ENCODE measurements at regions not wholly inside any gene's neighbourhood (a gene's known extent, or its start where the extent isn't known, plus 50 kb on each side); places are given as distances from the start of the nearest gene placed in this dataset.

DNA sequence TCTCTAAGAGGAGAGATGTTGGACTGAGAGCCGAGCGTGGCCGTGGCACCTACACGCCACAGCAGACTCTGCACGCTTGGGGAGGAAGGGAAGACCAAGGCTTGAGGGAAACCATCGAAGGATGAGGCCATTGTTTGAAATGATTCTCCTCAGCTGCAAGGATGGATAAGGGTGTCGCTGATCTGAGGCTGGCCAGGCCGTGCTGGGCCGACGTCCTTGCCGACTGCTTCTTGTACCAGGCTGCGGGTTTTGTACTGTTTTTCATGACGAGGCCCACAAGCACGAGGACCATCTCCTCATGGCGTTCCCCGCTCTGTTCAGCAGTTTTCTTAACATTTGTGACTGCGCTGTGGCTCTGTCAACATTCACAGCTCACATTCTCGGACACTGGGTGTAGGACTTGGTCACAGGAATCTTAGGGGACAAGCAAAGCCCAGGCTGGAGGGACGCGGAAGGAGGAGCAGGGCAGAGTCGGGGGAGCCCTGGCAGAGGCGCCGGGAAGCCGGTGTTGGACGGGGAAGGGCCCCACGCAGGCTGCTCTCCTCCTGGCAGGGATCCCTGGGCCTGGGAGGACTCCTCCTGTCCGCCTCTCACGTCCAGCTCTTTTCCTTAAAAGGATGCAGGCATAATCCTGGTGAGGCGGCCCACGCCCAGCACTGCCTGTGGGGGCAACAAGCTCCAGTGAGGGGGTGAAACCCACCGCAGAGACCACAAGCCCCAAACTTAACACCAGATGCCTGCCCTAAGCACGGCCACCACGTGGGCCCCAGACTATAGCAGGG, 259.0 kb upstream of the SALL3 start:
- Histone ChIP-seq H3K4me1 (no peaks in the 10 kb centered on the region), H3K27me3 (no peaks in the 10 kb centered on the region), H3K4me3 (no peak overlapping the region), H3K27ac (no peak overlapping the region), H3K9me3 (no peaks in the 10 kb centered on the region), H3K36me3 (no peaks in the 10 kb centered on the region)
- TF ChIP-seq POLR2A (IDR thresholded peaks at IDR 0.05): no peak
- TF ChIP-seq, protein P1, sequence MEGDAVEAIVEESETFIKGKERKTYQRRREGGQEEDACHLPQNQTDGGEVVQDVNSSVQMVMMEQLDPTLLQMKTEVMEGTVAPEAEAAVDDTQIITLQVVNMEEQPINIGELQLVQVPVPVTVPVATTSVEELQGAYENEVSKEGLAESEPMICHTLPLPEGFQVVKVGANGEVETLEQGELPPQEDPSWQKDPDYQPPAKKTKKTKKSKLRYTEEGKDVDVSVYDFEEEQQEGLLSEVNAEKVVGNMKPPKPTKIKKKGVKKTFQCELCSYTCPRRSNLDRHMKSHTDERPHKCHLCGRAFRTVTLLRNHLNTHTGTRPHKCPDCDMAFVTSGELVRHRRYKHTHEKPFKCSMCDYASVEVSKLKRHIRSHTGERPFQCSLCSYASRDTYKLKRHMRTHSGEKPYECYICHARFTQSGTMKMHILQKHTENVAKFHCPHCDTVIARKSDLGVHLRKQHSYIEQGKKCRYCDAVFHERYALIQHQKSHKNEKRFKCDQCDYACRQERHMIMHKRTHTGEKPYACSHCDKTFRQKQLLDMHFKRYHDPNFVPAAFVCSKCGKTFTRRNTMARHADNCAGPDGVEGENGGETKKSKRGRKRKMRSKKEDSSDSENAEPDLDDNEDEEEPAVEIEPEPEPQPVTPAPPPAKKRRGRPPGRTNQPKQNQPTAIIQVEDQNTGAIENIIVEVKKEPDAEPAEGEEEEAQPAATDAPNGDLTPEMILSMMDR (IDR thresholded peaks at IDR 0.05): no peak
- TF ChIP-seq POLR2AphosphoS5 (IDR thresholded peaks at IDR 0.05; ENCODE audit: insufficient read depth in 1 of 2, low read depth in 1 of 2): no peak
- intact Hi-C loops (cut with DNase I): no loop called here
- no peak for DNase-seq (ENCODE audit: extremely low spot score in 2 of 2)

DNA sequence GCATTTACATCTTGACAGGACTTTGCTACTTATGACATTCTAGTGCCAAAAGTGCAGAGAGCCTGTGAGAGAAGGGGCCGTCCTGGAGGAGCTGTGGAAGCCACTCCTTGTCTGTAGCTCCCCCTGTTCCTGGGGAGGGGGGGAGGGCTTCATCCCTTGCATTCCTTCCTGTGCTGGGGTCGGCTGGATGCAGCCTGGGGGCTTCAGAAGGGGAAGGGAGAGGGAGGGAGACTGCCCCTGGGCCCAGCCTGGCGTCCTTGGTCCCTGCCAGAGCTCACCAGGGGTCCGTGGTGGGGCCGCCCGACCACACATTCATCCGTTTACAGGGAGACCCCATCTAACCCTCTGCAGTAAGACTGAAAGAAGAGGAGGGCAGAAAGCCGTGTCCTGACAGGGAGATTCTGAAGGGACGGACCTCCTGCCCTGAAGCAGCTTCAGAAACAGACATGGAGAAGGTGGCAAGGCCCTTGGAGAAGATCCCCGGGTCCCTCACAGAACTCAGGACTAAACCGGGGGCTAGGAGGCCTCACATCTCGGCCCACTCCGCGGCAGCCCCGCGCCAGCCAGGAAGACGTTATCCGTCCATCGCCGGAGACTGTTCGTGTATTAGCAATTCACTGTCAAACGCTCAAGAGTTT, 258.3 kb upstream of the SALL3 start:
- DNase-seq (ENCODE audit: extremely low spot score in 2 of 2): no peak
- Histone ChIP-seq H3K4me3 (no peak overlapping the region), H3K36me3 (no peaks in the 10 kb centered on the region), H3K27ac (no peak overlapping the region), H3K9me3 (no peaks in the 10 kb centered on the region), H3K4me1 (no peaks in the 10 kb centered on the region), H3K27me3 (no peaks in the 10 kb centered on the region)
- no peak for TF ChIP-seq POLR2A (IDR thresholded peaks at IDR 0.05)
- intact Hi-C loops (cut with DNase I): no loop called here

- H3K27me3 ChIP-seq: no peaks in the 10 kb centered on the region
- H3K27ac ChIP-seq: no peak overlapping the region
- no peaks in the 10 kb centered on the region for H3K4me1 ChIP-seq
- H3K4me3 ChIP-seq: no peak overlapping the region
- TF ChIP-seq POLR2AphosphoS5 (IDR thresholded peaks at IDR 0.05; ENCODE audit: insufficient read depth in 1 of 2, low read depth in 1 of 2) (no peak), POLR2A (IDR thresholded peaks at IDR 0.05) (no peak)
- TF ChIP-seq, protein P1 (IDR thresholded peaks at IDR 0.05): no peak
- no peaks in the 10 kb centered on the region for H3K36me3 ChIP-seq
- intact Hi-C loops (cut with DNase I): no loop called here
- DNase-seq (ENCODE audit: extremely low spot score in 2 of 2): no peak
- H3K9me3 ChIP-seq: no peaks in the 10 kb centered on the region
These were observed 257.6 kb upstream of the SALL3 start for GRCh38 chr18:78721981-78722380.

DNA sequence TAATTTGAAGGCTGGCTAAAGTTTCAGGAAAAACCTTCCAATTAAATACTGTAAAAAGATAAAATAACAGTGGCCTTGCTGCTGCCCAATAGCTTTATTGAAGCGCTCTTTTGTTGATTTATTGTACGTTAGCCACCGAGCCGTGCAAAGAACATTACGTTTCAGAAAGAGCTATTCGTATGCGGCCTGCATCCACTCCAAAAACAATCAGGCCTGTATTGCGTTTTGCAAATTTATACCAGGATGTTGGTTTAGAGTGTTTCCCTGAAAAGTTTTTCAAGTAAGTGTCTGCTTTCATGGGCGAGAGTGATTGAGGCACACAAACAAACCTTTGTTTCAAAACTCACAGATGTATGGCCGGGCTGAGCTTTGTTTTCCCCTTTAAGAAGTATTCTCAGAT, 257.2 kb upstream of the SALL3 start:
- TF ChIP-seq, protein P1 (IDR thresholded peaks at IDR 0.05): no peak
- no peak for TF ChIP-seq POLR2AphosphoS5 (IDR thresholded peaks at IDR 0.05; ENCODE audit: insufficient read depth in 1 of 2, low read depth in 1 of 2)
- TF ChIP-seq POLR2A (IDR thresholded peaks at IDR 0.05): no peak
- DNase-seq (ENCODE audit: extremely low spot score in 2 of 2): no peak
- Histone ChIP-seq H3K9me3 (no peaks in the 10 kb centered on the region), H3K4me3 (no peak overlapping the region), H3K36me3 (no peaks in the 10 kb centered on the region), H3K4me1 (no peaks in the 10 kb centered on the region), H3K27me3 (no peaks in the 10 kb centered on the region), H3K27ac (no peak overlapping the region)
- intact Hi-C loops (cut with DNase I): no loop called here

GRCh38 chr18:78722929-78723710, 256.5 kb upstream of the SALL3 start:
- H3K36me3 ChIP-seq: no peaks in the 10 kb centered on the region
- no peaks in the 10 kb centered on the region for H3K27me3 ChIP-seq
- H3K9me3 ChIP-seq: no peaks in the 10 kb centered on the region
- TF ChIP-seq, protein P1 (IDR thresholded peaks at IDR 0.05): no peak
- TF ChIP-seq POLR2AphosphoS5 (IDR thresholded peaks at IDR 0.05; ENCODE audit: insufficient read depth in 1 of 2, low read depth in 1 of 2) (no peak), POLR2A (IDR thresholded peaks at IDR 0.05) (no peak)
- no peak for DNase-seq (ENCODE audit: extremely low spot score in 2 of 2)
- no peak overlapping the region for H3K27ac ChIP-seq
- H3K4me1 ChIP-seq: no peaks in the 10 kb centered on the region
- intact Hi-C loops (cut with DNase I): no loop called here
- no peak overlapping the region for H3K4me3 ChIP-seq

Measured in vagina (tissue), 2 donors.